ENCODE measurements at regions not wholly inside any gene's neighbourhood (a gene's known extent, or its start where the extent isn't known, plus 50 kb on each side); places are given as distances from the start of the nearest gene placed in this dataset.

- TF ChIP-seq CTCF (IDR thresholded peaks at IDR 0.05), result no peak
- TF ChIP-seq POLR2A (IDR thresholded peaks at IDR 0.05), result no peak
Observed at GRCh38 chr10:130877126-130877525, 434.4 kb downstream of the TCERG1L start.
